Mucosa of descending colon (tissue), 3 donors: ENCODE measurements at regions not wholly inside any gene's neighbourhood (a gene's known extent, or its start where the extent isn't known, plus 50 kb on each side); places are given as distances from the start of the nearest gene placed in this dataset.
A peak's percentile ranks its signal among the peaks of the same experiment; 100 is the strongest.

Experiments used
- ATAC-seq: fragments of 200-7000 bp; cut with Tn5 transposase; one replicate; pipeline ENCODE4 v1.9.1; 2020; ENCODE audit warnings: mild to moderate bottlenecking, moderate library complexity
- DNase-seq, 3 donors: peaks; one replicate each; pipeline ENCODE4 v3.0.0-alpha.2; 2020
- H3K36me3 ChIP-seq: fragments of 200-600 bp; one replicate; pipeline ENCODE4 v1.8.0; 2021; ENCODE audit warnings: low read depth, mild to moderate bottlenecking
- H3K4me1 ChIP-seq: fragments of 200-600 bp; one replicate; pipeline ENCODE4 v1.8.0; 2021; ENCODE audit warnings: low read depth, mild to moderate bottlenecking
- H3K4me3 ChIP-seq: fragments of 200-600 bp; one replicate; pipeline ENCODE4 v1.8.0; 2021; ENCODE audit warnings: mild to moderate bottlenecking
- H3K9me3 ChIP-seq: fragments of 200-600 bp; one replicate; pipeline ENCODE4 v1.8.0; 2021; ENCODE audit warnings: mild to moderate bottlenecking
- intact Hi-C, 2 donors: fragments of 100-400 bp; cut with DNase I in 1 of 2; cut with micrococcal nuclease in 1 of 2; formaldehyde crosslinking; loops; one replicate each; pipeline versions ENCODE4 v1.11.0 to v1.11.1; 2022; cut with DNase I, micrococcal nuclease
- TF ChIP-seq, protein P1 (sequence below): fragments of 200-600 bp; IDR thresholded peaks from one replicate; pipeline ENCODE4 v1.8.0; 2022; ENCODE audit warnings: antibody characterized with exemption, mild to moderate bottlenecking
- donor health status: DM: no; HTN: no; CAD: no; lungs with moderate emphysema.
- donor health status: DM: no; HTN: no; CAD: no.
- donor health status: DM: no; HTN: yes; CAD: no.

DNA sequence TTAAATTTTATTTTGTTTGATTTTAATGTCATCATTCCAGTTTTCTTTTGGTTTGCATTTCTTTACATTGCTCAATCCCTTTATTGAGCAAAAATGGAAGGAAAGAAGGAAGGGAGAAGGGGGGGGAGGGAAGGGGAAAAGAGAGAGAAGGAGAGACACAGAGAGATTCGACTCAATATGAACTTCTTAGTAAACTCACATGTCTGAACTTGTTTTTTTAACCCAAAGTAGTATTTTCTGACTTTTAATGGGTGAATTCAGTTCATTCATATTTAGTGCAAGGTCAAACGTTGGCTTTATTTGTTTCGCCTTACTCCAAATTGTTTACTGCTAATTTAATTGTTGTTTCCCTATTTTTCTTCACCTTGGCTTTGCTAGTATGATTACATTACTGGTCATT, 278.6 kb downstream of the COL12A1 start:
- intact Hi-C loops: no loop called here
- TF ChIP-seq, protein P1, sequence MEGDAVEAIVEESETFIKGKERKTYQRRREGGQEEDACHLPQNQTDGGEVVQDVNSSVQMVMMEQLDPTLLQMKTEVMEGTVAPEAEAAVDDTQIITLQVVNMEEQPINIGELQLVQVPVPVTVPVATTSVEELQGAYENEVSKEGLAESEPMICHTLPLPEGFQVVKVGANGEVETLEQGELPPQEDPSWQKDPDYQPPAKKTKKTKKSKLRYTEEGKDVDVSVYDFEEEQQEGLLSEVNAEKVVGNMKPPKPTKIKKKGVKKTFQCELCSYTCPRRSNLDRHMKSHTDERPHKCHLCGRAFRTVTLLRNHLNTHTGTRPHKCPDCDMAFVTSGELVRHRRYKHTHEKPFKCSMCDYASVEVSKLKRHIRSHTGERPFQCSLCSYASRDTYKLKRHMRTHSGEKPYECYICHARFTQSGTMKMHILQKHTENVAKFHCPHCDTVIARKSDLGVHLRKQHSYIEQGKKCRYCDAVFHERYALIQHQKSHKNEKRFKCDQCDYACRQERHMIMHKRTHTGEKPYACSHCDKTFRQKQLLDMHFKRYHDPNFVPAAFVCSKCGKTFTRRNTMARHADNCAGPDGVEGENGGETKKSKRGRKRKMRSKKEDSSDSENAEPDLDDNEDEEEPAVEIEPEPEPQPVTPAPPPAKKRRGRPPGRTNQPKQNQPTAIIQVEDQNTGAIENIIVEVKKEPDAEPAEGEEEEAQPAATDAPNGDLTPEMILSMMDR: no peak

DNA sequence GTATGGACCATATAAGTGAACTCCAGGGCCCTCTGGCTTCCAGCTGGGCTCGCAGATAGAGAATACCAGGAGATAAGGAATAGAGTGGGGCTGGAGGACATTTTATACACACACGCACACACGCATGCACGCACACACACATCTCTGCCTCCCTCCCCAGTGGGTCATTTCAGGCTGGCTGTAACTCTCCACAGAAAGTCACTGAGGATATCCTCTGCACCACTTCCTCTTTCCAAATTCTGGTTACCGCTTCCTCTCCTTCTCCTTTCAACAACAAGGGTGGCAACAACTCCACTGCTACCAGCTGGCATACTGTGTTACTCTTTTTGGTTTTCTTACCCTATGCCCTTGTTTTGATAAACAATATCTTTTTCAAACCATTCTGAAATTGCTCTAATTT, 280.2 kb downstream of the COL12A1 start:
- TF ChIP-seq, protein P1: no peak
- Histone ChIP-seq H3K4me3 (no peak overlapping the region), H3K4me1 (no peaks in the 10 kb centered on the region), H3K9me3 (no peaks in the 10 kb centered on the region), H3K36me3 (no peaks in the 10 kb centered on the region)
- DNase-seq: peak in 1 of 3 donors; percentile 2
- ATAC-seq: no peak
- intact Hi-C loops: no loop called here

More for the DNA sequence above, 278.6 kb downstream of the COL12A1 start:
- no peak for DNase-seq
- Histone ChIP-seq H3K4me1 (no peaks in the 10 kb centered on the region), H3K36me3 (no peaks in the 10 kb centered on the region), H3K4me3 (no peak overlapping the region), H3K9me3 (no peaks in the 10 kb centered on the region)
- ATAC-seq: no peak

DNA sequence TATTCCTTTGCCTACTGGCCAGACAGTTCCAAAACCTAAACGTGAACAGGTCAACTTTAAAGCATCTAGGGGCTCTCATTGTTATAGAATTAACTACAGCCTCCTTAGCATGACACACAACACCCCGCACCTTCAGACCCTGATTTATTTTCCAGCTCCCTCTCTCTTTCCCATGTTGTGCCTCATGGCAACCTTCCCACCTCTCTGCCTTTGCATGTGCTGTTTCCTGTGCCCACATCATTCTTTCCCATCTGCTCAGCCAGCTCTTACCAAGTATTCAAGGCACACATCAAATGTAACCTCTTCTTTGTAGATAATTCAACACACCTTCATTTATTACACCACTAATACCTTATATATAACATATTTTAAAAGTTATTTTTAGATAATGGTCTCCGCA, 291.0 kb downstream of the COL12A1 start:
- H3K9me3 ChIP-seq: no peaks in the 10 kb centered on the region
- intact Hi-C loops: no loop called here
- no peak for ATAC-seq
- H3K4me3 ChIP-seq: no peak overlapping the region
- no peak for DNase-seq
- H3K36me3 ChIP-seq: no peaks in the 10 kb centered on the region
- H3K4me1 ChIP-seq: no peaks in the 10 kb centered on the region
- TF ChIP-seq, protein P1: no peak

DNA sequence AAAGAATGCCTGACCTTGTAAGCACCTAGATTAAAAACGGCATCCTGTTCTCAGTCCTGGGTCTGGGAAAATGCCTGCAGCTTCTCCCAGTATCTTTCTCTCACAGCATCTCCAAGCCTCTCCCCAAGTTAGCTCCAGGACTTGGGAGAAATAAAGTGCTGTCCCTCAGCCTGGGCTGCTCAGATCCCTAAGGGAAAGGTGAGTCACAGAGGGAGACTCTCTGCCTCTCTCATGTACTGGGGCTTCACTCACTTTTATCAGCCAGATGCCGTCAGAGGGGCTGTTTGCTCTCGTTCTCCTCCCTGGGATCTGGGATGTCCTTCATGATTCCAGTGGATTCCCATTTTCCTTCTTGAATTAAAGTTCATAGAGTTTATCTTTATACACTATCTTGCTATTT, 293.6 kb downstream of the COL12A1 start:
- TF ChIP-seq, protein P1: no peak
- H3K4me3 ChIP-seq: no peak overlapping the region
- no peaks in the 10 kb centered on the region for H3K9me3 ChIP-seq
- no peaks in the 10 kb centered on the region for H3K4me1 ChIP-seq
- no peaks in the 10 kb centered on the region for H3K36me3 ChIP-seq
- intact Hi-C loops: no loop called here
- ATAC-seq: no peak
- no peak for DNase-seq

DNA sequence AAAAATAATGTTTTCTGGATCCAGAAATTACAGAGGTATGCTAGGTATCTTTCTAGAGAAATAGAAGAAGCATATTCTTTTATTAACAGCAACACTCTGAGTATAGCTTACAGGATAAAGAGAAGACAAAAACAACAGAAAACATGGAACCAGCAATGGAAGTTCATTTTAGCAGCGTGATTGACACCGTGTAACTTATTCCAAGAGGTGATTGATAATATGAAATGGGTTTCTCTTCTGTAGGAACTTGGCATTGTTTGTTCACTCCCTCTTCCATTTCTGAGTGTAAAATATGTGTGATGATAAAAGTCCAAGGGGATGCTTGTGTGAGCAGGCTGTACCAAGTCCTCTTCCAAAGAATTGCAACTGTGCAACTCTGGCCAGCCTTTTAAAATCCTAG, 303.0 kb downstream of the COL12A1 start:
- H3K9me3 ChIP-seq: peaks cover 12% of the 10 kb centered on the region
- no peak overlapping the region for H3K4me3 ChIP-seq
- intact Hi-C loops: no loop called here
- TF ChIP-seq, protein P1: no peak
- no peaks in the 10 kb centered on the region for H3K36me3 ChIP-seq
- ATAC-seq (no peak), DNase-seq (no peak)
- H3K4me1 ChIP-seq: no peaks in the 10 kb centered on the region

DNA sequence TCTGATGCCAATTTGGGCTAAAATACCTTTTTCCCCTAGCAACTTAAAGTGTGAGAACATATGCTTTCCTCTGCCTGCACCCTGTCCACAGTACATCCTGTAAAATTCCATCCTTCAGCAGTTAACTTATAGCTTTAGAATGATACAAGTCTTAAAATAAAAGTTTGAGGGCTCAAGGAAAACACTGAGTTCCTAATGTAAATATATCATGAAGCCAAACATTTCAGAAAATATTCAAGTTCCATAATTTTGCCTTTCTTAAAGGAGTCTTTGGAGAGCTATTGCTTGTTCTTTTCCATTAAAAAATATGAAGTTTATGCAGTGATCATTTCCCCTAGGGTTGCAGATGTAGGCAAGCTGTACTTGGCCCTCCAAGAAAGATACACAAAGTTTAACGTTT, 303.8 kb downstream of the COL12A1 start:
- H3K36me3 ChIP-seq: no peaks in the 10 kb centered on the region
- intact Hi-C loops: no loop called here
- H3K4me3 ChIP-seq: no peak overlapping the region
- peaks cover 12% of the 10 kb centered on the region for H3K9me3 ChIP-seq
- no peaks in the 10 kb centered on the region for H3K4me1 ChIP-seq
- DNase-seq (no peak), ATAC-seq (no peak)
- TF ChIP-seq, protein P1: no peak
